Activated CD4-positive, alpha-beta T cell treated with anti-CD3 and anti-CD28 coated beads for 36 hours (primary cell): ENCODE measurements at regions not wholly inside any gene's neighbourhood (a gene's known extent, or its start where the extent isn't known, plus 50 kb on each side); places are given as distances from the start of the nearest gene placed in this dataset.
"Not testable (repeated sequence)": the region's sequence is repeated elsewhere in the genome, so short reads cannot be mapped to it uniquely, and the experiment has no call there.

ENCODE experiments used
- ATAC-seq: fragments of 200-7000 bp; cut with Tn5 transposase; one replicate; pipeline ENCODE4 v1.10.0; 2021; ENCODE audit warnings: mild to moderate bottlenecking, moderate library complexity
- CTCF ChIA-PET: fragments of 350-600 bp; sonication (Branson Sonifier 250); formaldehyde crosslinking; loops from one replicate; lab custom pipeline; 2021; ENCODE audit warnings: antibody characterized with exemption; lab: Charles Lee
- POLR2A ChIA-PET: fragments of 350-600 bp; sonication (Branson Sonifier 250); formaldehyde crosslinking; loops from one replicate; lab custom pipeline; 2021; ENCODE audit warnings: antibody characterized with exemption, inconsistent platforms; lab: Charles Lee
- DNase-seq: peaks from one replicate; pipeline ENCODE4 v3.0.0-alpha.2; 2020
- H3K27ac Mint-ChIP-seq: one replicate; pipeline ENCODE4 v1.8.0; 2021; ENCODE audit warnings: mixed read lengths
- H3K27me3 Mint-ChIP-seq: one replicate; pipeline ENCODE4 v1.8.0; 2021; ENCODE audit warnings: mixed read lengths
- H3K36me3 Mint-ChIP-seq: one replicate; pipeline ENCODE4 v1.8.0; 2021; ENCODE audit warnings: low read depth, mixed read lengths
- H3K4me1 Mint-ChIP-seq: one replicate; pipeline ENCODE4 v1.8.0; 2021; ENCODE audit warnings: mixed read lengths
- H3K4me3 Mint-ChIP-seq: one replicate; pipeline ENCODE4 v1.8.0; 2021; ENCODE audit warnings: mild to moderate bottlenecking, moderate library complexity, mixed read lengths
- H3K9me3 Mint-ChIP-seq: one replicate; pipeline ENCODE4 v1.8.0; 2021; ENCODE audit warnings: low read depth, mixed read lengths
- intact Hi-C, 2 experiments: fragments of 100-400 bp; cut with DNase I in 1 of 2; cut with micrococcal nuclease in 1 of 2; formaldehyde crosslinking; loops; one replicate each; pipeline versions ENCODE4 v1.14.2 to v1.15.1; 2022 to 2024; cut with DNase I, micrococcal nuclease

DNA sequence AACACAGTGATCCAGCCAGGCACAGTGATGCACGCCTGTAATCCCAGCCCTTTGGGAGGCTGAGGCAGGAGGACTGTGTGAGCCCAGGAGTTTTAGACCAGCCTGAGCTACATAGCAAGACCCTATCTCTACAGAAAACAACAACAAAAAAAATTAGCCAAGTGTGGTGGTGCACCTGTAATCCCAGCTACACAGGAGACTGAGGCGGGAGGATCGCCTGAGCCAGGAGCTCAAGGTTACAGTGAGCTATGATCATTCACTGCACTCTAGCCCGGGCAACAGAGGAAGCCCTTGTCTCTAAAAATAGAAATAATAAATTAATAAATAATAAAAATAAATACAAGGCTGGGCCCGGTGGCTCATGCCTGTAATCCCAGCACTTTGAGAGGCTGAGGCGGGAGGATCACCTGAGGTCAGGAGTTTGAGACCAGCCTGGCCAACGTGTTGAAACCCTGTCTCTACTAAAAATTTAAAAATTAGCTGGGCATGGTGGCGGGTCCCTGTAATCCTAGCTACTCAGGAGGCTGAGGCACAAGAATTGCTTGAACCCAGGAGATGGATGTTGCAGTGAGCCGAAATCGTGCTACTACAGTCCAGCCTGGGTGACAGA lies 75.5 kb upstream of the GRIN2A start:
- H3K36me3 Mint-ChIP-seq, H3K27me3 Mint-ChIP-seq, ATAC-seq, DNase-seq, H3K9me3 Mint-ChIP-seq, H3K4me1 Mint-ChIP-seq, H3K4me3 Mint-ChIP-seq, POLR2A ChIA-PET, H3K27ac Mint-ChIP-seq: not testable (repeated sequence)
- intact Hi-C loops, result loop anchor here (1.0 to 2.0 kb wide), 3 partner anchors 129 to 479 kb away; partner anchors contain the start of gene ATF7IP2 (in 1 of the 2)
- CTCF ChIA-PET, result interaction anchor here (0.6 to 4.2 kb wide), 8 partner anchors 9 to 256 kb away, joined by 3 to 20 read pairs (median 4); no protein-coding TSS in a partner anchor

DNA sequence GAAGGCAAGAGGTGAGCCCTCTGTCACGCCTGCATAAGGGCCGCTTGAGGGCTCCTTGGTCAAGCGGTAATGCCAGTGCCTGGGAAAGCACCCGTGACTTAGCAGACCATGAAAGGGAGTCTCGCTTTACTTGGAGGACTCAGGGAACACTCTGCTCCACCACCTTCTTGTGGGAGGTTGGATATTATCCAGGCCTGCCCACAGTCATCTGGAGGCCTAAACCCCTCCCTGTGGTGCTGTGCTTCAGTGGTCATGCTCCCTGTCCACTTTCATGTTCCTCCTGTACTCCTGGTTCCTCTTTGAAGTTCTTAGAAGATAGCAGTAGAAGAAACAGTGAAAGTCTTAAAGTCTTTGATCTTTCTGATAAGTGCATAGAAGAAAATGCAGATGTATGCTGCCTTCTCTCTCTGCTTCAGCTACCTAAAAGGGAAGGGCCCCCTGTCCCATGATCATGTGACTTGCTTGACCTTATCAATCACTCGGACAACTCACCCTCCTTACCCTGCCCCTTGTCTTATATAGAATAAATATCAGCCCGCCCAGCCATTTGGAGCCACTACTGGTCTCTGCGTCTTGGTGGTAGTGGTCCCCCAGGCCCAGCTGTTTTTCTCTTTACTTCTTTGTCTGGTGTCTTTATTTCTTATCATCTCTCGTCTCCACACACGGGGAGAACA lies 76.8 kb upstream of the GRIN2A start:
- H3K36me3 Mint-ChIP-seq, DNase-seq, H3K4me1 Mint-ChIP-seq, H3K9me3 Mint-ChIP-seq, H3K4me3 Mint-ChIP-seq, POLR2A ChIA-PET, H3K27ac Mint-ChIP-seq, intact Hi-C loops, ATAC-seq, H3K27me3 Mint-ChIP-seq: not testable (repeated sequence)
- CTCF ChIA-PET, result interaction anchor here (0.6 to 4.2 kb wide), 2 partner anchors 251 to 256 kb away, joined by 3 to 20 read pairs; no protein-coding TSS in a partner anchor

DNA sequence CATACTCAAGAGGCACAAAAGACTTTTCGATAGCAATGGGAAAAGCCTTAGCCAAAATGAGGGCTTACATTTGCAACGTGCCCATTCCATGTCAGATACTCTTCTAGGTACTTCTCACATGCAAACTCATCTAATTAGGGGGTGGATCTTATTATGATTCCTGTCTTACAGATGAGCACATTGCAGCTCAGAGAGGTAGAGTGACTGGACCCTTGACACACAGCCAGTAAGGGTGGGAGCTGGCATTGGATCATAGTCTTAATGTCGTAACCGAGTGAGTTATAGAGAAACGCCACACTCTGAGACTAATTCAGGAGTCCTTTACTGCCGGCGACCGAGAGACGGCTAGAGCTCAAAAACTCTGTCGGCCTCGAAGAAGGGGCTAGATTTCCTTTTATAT lies 78.8 kb upstream of the GRIN2A start:
- H3K36me3 Mint-ChIP-seq, result no peaks in the 10 kb centered on the region
- no peaks in the 10 kb centered on the region for H3K27me3 Mint-ChIP-seq
- ChIA-PET POLR2A (no interaction called here), CTCF (interaction anchor here (0.7 to 1.1 kb wide), 2 partner anchors 11 to 108 kb away, joined by 3 to 4 read pairs; no protein-coding TSS in a partner anchor)
- DNase-seq, result no peak
- H3K27ac Mint-ChIP-seq, result no peak overlapping the region
- H3K9me3 Mint-ChIP-seq, result no peaks in the 10 kb centered on the region
- H3K4me1 Mint-ChIP-seq, result peaks cover 8% of the 10 kb centered on the region
- intact Hi-C loops, result no loop called here
- no peak overlapping the region for H3K4me3 Mint-ChIP-seq
- no peak for ATAC-seq

DNA sequence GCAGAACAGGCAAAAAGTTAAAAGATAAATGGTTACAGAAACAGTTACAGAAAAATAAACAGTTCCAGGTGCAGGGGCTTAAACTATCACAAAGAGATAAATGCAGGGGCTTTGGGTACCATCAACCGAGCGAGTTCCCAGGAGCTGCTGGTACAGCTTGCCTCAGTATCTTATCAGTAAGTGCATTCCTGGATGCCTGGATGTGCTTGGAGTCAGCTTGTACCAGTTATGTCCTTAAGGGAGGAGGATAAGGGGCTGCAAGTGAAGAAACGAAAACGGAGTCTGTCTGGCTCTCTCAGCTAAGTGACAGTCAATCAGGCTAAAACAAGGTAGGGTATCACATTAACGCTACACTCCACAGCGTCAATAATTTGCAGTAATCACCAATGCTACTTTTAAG lies 79.3 kb upstream of the GRIN2A start:
- POLR2A ChIA-PET, result interaction anchor here (0.6 kb wide), 1 partner anchor 896 kb away, joined by 4 read pairs; no protein-coding TSS in a partner anchor
- H3K9me3 Mint-ChIP-seq, ATAC-seq, H3K27ac Mint-ChIP-seq, H3K27me3 Mint-ChIP-seq, H3K36me3 Mint-ChIP-seq, intact Hi-C loops, H3K4me3 Mint-ChIP-seq, DNase-seq: not testable (repeated sequence)
- CTCF ChIA-PET, result interaction anchor here (0.8 to 1.1 kb wide), 2 partner anchors 107 to 1261 kb away, joined by 3 read pairs; no protein-coding TSS in a partner anchor
- peaks cover 11% of the 10 kb centered on the region for H3K4me1 Mint-ChIP-seq

DNA sequence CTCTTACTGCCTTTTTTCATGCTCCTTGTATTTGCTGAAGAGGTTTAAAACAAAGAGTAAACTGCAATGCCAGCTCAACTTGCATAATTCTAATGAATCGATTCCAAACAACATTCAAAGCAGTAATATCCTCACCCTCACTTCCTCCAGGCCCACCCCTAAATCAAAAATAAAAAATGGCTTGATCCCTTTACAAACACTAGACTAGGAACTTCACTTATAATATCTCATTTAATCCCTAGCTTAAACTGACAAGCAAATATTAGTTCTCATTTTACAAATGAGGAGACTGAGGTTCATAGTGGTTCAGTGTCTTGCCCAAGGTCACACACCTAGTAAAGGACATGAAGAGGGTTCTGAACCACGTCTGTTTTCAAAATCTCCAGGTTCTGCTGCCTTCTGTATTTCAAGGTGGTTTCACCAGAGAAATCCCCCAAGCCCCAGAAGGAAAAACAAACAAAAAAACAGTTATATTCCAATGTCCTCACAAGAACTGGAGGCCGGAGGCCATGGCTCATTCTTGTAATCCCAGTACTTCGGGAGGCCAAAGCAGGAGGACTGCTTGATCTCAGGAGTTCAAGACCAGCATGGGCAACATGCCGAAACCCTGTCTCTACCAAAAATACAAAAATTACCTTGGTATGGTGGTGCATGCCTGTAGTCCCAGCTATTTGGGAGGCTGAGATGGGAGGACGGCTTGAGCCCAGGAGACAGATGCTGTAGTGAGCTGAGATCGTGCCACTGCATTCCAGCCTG lies 80.3 kb upstream of the GRIN2A start:
- CTCF ChIA-PET, result interaction anchor here (0.8 to 1.4 kb wide), 4 partner anchors 106 to 1260 kb away, joined by 3 to 4 read pairs (median 3); no protein-coding TSS in a partner anchor
- Mint-ChIP-seq H3K27me3 (no peaks in the 10 kb centered on the region), H3K27ac (no peak overlapping the region), H3K4me1 (peaks cover 12% of the 10 kb centered on the region), H3K4me3 (no peak overlapping the region), H3K9me3 (no peaks in the 10 kb centered on the region), H3K36me3 (no peaks in the 10 kb centered on the region)
- intact Hi-C loops, result no loop called here
- ATAC-seq, result no peak
- DNase-seq, result no peak
- POLR2A ChIA-PET, result interaction anchor here (0.6 kb wide), 1 partner anchor 895 kb away, joined by 4 read pairs; no protein-coding TSS in a partner anchor

DNA sequence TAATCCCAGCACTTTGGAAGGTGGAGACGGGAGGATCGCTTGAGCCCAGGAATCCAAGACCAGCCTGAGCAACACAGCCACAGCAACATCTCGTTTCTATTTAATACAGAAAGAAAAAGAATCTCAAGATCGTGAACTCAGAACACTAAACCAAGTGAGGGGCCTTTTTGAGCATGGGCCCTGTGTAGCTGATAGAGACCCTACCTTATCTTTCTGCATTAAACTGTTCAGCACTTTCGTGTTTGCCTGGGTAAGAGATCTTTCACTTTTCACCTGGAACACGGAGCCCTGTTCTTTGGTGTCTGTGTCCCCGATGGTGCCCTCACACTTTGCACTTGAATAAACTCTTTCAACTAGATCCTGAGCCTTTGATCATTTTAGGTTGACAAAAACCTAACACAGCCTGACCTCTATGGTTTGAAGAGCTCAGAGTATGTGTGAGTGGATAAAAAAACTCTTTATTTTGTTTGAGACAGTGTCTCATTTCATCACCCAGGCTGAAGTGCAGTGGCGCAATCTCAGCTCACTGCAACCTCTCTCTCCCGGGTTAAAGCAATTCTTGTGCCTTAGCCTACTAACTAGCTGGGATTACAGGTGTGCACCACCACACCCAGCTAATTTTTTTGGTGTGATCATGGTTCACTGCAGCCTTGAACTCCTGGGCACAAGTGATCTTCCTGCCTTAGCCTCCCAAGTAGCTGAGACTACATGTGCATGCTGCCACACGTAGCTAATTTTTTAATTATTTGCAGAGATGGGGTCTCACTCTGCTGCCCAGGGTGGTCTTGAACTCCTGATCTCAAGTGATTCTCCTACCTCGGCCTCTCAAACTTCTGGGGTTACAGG lies 83.8 kb upstream of the GRIN2A start:
- no peaks in the 10 kb centered on the region for H3K36me3 Mint-ChIP-seq
- H3K27ac Mint-ChIP-seq, result no peak overlapping the region
- H3K9me3 Mint-ChIP-seq, result no peaks in the 10 kb centered on the region
- CTCF ChIA-PET, result interaction anchor here (0.6 to 1.9 kb wide), 6 partner anchors 8 to 1170 kb away, joined by 3 to 11 read pairs (median 4); no protein-coding TSS in a partner anchor
- H3K4me3 Mint-ChIP-seq, result no peak overlapping the region
- ATAC-seq (peak; percentile 13), DNase-seq (no peak)
- H3K4me1 Mint-ChIP-seq, result peaks cover 12% of the 10 kb centered on the region
- intact Hi-C loops, result loop anchor here (1.0 to 5.0 kb wide), 4 partner anchors 121 to 651 kb away; partner anchors contain the start of gene ATF7IP2 (in 1 of the 2)
- POLR2A ChIA-PET, result interaction anchor here (0.5 kb wide), 1 partner anchor 53 kb away, joined by 7 read pairs; no protein-coding TSS in a partner anchor
- no peaks in the 10 kb centered on the region for H3K27me3 Mint-ChIP-seq

DNA sequence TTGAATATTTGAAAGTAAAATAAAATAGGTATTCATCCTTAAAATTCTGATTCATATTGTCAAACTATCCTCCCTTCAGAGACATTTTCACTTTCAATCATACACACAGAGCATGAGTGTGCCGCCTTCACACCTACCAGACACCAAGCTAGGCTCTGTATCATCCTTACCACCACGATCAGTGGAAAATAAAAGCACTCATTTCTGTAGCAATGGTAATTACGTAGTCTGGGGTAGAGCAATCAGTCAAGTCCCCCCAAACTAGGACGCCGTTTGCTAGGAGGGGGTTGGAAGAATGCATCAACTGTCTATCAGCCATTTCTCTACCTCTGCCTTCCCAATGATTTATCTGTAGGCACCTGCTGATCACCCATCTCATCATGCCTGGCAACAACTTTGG lies 84.6 kb upstream of the GRIN2A start:
- ATAC-seq (peak; percentile 98), DNase-seq (peak; percentile 71)
- ChIA-PET POLR2A (interaction anchor here (0.5 kb wide), 1 partner anchor 52 kb away, joined by 7 read pairs; no protein-coding TSS in a partner anchor), CTCF (interaction anchor here (1.2 to 1.9 kb wide), 5 partner anchors 9 to 471 kb away, joined by 3 to 11 read pairs (median 5); no protein-coding TSS in a partner anchor)
- H3K36me3 Mint-ChIP-seq, result no peaks in the 10 kb centered on the region
- intact Hi-C loops, result loop anchor here (1.0 to 5.0 kb wide), 5 partner anchors 120 to 650 kb away; partner anchors contain the start of gene ATF7IP2 (in 1 of the 2)
- H3K27me3 Mint-ChIP-seq, result no peaks in the 10 kb centered on the region
- H3K27ac Mint-ChIP-seq, result peak overlapping the region; percentile 63
- no peak overlapping the region for H3K4me3 Mint-ChIP-seq
- peaks cover 12% of the 10 kb centered on the region for H3K4me1 Mint-ChIP-seq
- peaks cover under 1% of the 10 kb centered on the region for H3K9me3 Mint-ChIP-seq

DNA sequence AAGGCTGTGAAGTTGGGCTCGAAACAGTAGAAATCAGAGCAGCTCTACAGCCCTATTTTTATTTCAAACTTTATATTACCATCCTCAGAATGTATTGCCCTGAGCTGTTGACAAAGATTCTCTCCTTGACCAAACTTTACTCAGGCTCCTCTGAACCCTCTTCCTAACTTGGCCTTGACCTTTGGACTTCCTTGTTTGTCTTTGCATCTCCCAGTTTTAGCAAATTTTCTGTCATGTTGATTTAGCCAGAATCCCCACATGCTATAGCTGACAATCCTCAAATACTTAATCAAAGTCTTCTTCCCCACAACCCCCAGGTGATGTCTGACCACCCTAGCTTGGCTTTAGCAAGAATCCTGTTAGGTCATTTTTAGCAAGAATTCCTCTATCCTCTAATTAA lies 87.4 kb upstream of the GRIN2A start:
- Mint-ChIP-seq H3K27me3 (no peaks in the 10 kb centered on the region), H3K9me3 (peaks cover 2% of the 10 kb centered on the region), H3K4me1 (peaks cover 12% of the 10 kb centered on the region), H3K36me3 (no peaks in the 10 kb centered on the region), H3K27ac (no peak overlapping the region), H3K4me3 (no peak overlapping the region)
- DNase-seq (no peak), ATAC-seq (no peak)
- intact Hi-C loops, result loop anchor here in 1 of 2 experiments (5.0 kb wide), 1 partner anchor 648 kb away; no protein-coding TSS in a partner anchor
- POLR2A ChIA-PET, result interaction anchor here (0.6 kb wide), 1 partner anchor 54 kb away, joined by 4 read pairs; no protein-coding TSS in a partner anchor
- CTCF ChIA-PET, result interaction anchor here (0.6 kb wide), 1 partner anchor 82 kb away, joined by 3 read pairs; no protein-coding TSS in a partner anchor

DNA sequence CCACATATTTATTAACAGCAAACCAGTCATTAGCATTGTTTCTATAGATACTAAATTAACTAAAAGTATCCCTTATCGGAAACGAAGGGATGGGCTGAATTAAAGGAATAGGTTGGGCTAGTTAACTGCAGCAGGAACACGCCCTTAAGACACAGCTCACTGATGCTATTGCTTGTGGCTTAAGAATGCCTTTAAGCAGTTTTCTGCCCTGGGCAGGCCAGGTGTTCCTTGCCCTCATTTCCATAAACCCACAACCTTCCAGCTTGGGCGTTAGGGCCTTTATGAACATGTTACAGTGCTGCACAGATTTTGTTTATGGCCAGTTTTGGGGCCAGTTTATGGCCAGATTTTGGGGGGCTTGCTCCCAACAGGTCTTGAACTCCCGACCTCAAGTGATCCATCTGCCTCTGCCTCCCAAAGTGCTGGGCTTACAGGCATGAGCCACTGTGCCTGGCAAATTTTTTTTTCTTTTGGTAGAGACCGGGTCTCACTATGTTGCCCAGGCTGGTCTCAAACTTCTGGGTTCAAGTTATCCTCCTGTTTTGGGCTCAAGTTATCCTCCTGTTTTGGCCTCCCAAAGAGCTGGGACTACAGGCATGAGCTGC lies 90.1 kb upstream of the GRIN2A start:
- ATAC-seq, H3K27ac Mint-ChIP-seq, H3K9me3 Mint-ChIP-seq, H3K4me3 Mint-ChIP-seq, H3K36me3 Mint-ChIP-seq, DNase-seq, intact Hi-C loops, H3K27me3 Mint-ChIP-seq: not testable (repeated sequence)
- H3K4me1 Mint-ChIP-seq, result peaks cover 11% of the 10 kb centered on the region
- ChIA-PET POLR2A (interaction anchor here (0.6 kb wide), 2 partner anchors 29 to 480 kb away, joined by 3 to 5 read pairs; no protein-coding TSS in a partner anchor), CTCF (interaction anchor here (0.6 to 1.0 kb wide), 3 partner anchors 12 to 232 kb away, joined by 3 to 4 read pairs (median 4); no protein-coding TSS in a partner anchor)
